Osteoblast (primary cell): ENCODE measurements at regions not wholly inside any gene's neighbourhood (a gene's known extent, or its start where the extent isn't known, plus 50 kb on each side); places are given as distances from the start of the nearest gene placed in this dataset.
"Not testable (repeated sequence)": the region's sequence is repeated elsewhere in the genome, so short reads cannot be mapped to it uniquely, and the experiment has no call there.

Experiments
- DNase-seq: peaks from one replicate; pipeline ENCODE4 v3.0.0; 2011; ENCODE audit warnings: low spot score, mixed read lengths; ENCODE audit not compliant: insufficient read length; ENCODE audit errors: missing footprints
- H2AFZ ChIP-seq: 2 replicates; pipeline ENCODE4 v1.6.0; 2011; ENCODE audit warnings: mild to moderate bottlenecking, low read length
- H3K27ac ChIP-seq: 2 replicates; pipeline ENCODE4 v1.5.1; 2011; ENCODE audit warnings: mild to moderate bottlenecking, low read depth, low read length, moderate library complexity
- H3K27me3 ChIP-seq: 2 replicates; pipeline ENCODE4 v1.6.0; 2012; ENCODE audit warnings: mild to moderate bottlenecking, control low read depth, inconsistent platforms, low read length, moderate library complexity; ENCODE audit not compliant: insufficient read depth
- H3K36me3 ChIP-seq: 2 replicates; pipeline ENCODE4 v1.5.1; 2011; ENCODE audit warnings: mild to moderate bottlenecking, low read length, control low read depth, moderate library complexity; ENCODE audit not compliant: insufficient read depth
- H3K4me1 ChIP-seq: 2 replicates; pipeline ENCODE4 v1.5.1; 2011; ENCODE audit warnings: mild to moderate bottlenecking, low read length, control low read depth, moderate library complexity; ENCODE audit not compliant: insufficient read depth
- H3K4me2 ChIP-seq: 2 replicates; pipeline ENCODE4 v1.6.0; 2011; ENCODE audit warnings: mild to moderate bottlenecking, low read length; ENCODE audit not compliant: insufficient read depth
- H3K4me3 ChIP-seq: fragments of 200-600 bp; sonication (generic); 3 replicates; pipeline ENCODE4 v1.5.1; 2012; ENCODE audit warnings: mild to moderate bottlenecking, low read length, inconsistent platforms; ENCODE audit not compliant: insufficient read depth
- H3K79me2 ChIP-seq: 2 replicates; pipeline ENCODE4 v1.6.0; 2012; ENCODE audit warnings: mild to moderate bottlenecking, low read length, control low read depth, inconsistent platforms; ENCODE audit not compliant: insufficient read depth
- H3K9me3 ChIP-seq: 2 replicates; pipeline ENCODE4 v1.5.1; 2011; ENCODE audit warnings: low read depth, low read length, control low read depth
- H4K20me1 ChIP-seq: 2 replicates; pipeline ENCODE4 v1.6.0; 2012; ENCODE audit warnings: mild to moderate bottlenecking, low read length, control low read depth; ENCODE audit not compliant: insufficient read depth
- TF ChIP-seq, protein P1 (sequence below): IDR thresholded peaks from 2 replicates; pipeline ENCODE4 v1.5.1; 2011; ENCODE audit warnings: mild to moderate bottlenecking, low read depth, low read length, moderate library complexity; ENCODE audit errors: extremely low read depth

DNA sequence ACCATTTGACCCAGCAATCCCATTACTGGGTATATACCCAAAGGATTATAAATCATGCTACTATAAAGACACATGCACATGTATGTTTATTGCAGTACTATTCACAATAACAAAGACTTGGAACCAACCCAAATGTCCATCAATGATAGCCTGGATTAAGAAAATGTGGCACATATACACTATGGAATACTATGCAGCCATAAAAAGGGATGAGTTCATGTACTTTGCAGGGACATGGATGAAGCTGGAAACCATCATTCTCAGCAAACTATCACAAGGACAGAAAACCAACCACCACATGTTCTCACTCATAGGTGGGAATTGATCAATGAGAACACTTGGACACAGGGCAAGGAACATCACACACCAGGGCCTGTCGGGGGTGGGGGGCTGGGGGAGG, 171.7 kb upstream of the POGK start:
- H3K4me2 ChIP-seq, H3K27me3 ChIP-seq, DNase-seq, H3K4me1 ChIP-seq, H3K4me3 ChIP-seq, H3K79me2 ChIP-seq, H2AFZ ChIP-seq, H3K27ac ChIP-seq, H4K20me1 ChIP-seq, H3K36me3 ChIP-seq, H3K9me3 ChIP-seq: not testable (repeated sequence)

- H4K20me1 ChIP-seq, result no peaks in the 10 kb centered on the region
- H3K27me3 ChIP-seq, result no peaks in the 10 kb centered on the region
- H3K79me2 ChIP-seq, result no peaks in the 10 kb centered on the region
- H3K4me2 ChIP-seq, result no peak overlapping the region
- no peak overlapping the region for H3K27ac ChIP-seq
- H2AFZ ChIP-seq, result no peak overlapping the region
- TF ChIP-seq, protein P1, sequence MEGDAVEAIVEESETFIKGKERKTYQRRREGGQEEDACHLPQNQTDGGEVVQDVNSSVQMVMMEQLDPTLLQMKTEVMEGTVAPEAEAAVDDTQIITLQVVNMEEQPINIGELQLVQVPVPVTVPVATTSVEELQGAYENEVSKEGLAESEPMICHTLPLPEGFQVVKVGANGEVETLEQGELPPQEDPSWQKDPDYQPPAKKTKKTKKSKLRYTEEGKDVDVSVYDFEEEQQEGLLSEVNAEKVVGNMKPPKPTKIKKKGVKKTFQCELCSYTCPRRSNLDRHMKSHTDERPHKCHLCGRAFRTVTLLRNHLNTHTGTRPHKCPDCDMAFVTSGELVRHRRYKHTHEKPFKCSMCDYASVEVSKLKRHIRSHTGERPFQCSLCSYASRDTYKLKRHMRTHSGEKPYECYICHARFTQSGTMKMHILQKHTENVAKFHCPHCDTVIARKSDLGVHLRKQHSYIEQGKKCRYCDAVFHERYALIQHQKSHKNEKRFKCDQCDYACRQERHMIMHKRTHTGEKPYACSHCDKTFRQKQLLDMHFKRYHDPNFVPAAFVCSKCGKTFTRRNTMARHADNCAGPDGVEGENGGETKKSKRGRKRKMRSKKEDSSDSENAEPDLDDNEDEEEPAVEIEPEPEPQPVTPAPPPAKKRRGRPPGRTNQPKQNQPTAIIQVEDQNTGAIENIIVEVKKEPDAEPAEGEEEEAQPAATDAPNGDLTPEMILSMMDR, result no peak
- no peak for DNase-seq
- H3K4me3 ChIP-seq, result no peak overlapping the region
- H3K9me3 ChIP-seq, result no peaks in the 10 kb centered on the region
- H3K4me1 ChIP-seq, result no peaks in the 10 kb centered on the region
- no peaks in the 10 kb centered on the region for H3K36me3 ChIP-seq
Measured at GRCh38 chr1:166671627-166672026, 167.6 kb upstream of the POGK start.

GRCh38 chr1:166673722-166674121, 165.6 kb upstream of the POGK start:
- Histone ChIP-seq H3K4me1 (no peaks in the 10 kb centered on the region), H4K20me1 (no peaks in the 10 kb centered on the region), H3K79me2 (no peaks in the 10 kb centered on the region), H3K4me3 (no peak overlapping the region), H3K27ac (no peak overlapping the region), H3K4me2 (no peak overlapping the region), H2AFZ (no peak overlapping the region), H3K27me3 (no peaks in the 10 kb centered on the region), H3K9me3 (no peaks in the 10 kb centered on the region), H3K36me3 (no peaks in the 10 kb centered on the region)
- TF ChIP-seq, protein P1, result no peak
- DNase-seq, result no peak

- H3K79me2 ChIP-seq, result no peaks in the 10 kb centered on the region
- H2AFZ ChIP-seq, result no peak overlapping the region
- H3K36me3 ChIP-seq, result no peaks in the 10 kb centered on the region
- H3K4me3 ChIP-seq, result no peak overlapping the region
- H3K27ac ChIP-seq, result no peak overlapping the region
- H3K27me3 ChIP-seq, result no peaks in the 10 kb centered on the region
- no peaks in the 10 kb centered on the region for H3K9me3 ChIP-seq
- no peak overlapping the region for H3K4me2 ChIP-seq
- no peaks in the 10 kb centered on the region for H4K20me1 ChIP-seq
- TF ChIP-seq, protein P1, result no peak
- no peaks in the 10 kb centered on the region for H3K4me1 ChIP-seq
- no peak for DNase-seq
Measured at GRCh38 chr1:166675213-166675612, 164.1 kb upstream of the POGK start.
